ENCODE measurements at regions not wholly inside any gene's neighbourhood (a gene's known extent, or its start where the extent isn't known, plus 50 kb on each side); places are given as distances from the start of the nearest gene placed in this dataset.

DNA sequence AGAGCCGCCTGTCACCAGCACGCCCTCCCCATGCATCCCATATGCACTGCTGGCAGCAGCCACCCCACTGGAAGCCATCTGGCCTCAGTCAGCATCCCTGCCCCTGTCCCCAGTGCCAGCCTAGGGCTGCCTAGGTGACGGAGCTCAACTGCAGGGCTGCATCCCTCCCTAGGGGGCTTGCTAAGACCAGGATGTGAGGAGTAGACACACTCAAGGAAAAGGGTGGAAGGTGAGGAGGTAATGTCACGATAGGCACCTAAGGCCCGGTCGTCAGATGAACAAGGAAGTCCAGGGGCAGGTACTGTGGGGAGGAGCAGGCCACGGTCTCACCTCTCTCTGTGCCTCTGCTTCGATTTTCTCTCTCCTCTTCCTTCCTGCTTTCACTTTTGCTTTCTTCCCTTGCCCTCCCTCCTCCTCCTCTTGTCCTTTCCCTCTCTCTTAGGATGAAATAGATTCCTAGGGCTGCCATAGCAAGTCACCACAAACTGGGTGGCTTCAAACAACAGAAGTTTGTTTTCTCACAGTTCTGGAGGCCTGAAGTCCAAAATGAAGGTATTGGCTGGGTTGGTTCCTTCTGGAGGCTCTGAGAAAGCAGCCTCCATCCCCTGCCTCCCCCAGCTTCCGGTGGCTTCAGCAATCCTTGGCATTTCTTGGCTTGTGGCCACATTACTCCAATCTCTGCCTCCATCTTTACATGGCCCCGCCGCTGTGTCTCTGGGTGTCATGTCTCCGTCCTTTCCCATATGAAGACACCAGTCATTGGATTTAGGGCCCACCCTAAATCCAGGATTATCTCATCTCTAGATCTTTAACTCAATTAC is 298.3 kb downstream of the SHQ1 start:
- Histone ChIP-seq H3K36me3 (ENCODE audit: low read depth) (no peaks in the 10 kb centered on the region), H3K4me1 (replicated peaks; ENCODE audit: insufficient read depth) (no peaks in the 10 kb centered on the region), H3K79me2 (ENCODE audit: low read depth) (no peaks in the 10 kb centered on the region), H3K9me3 (ENCODE audit: insufficient read depth, low read depth) (no peaks in the 10 kb centered on the region), H2AFZ (no peak overlapping the region), H3K4me2 (no peak overlapping the region), H3K4me3 (no peak overlapping the region), H3K9me2 (ENCODE audit: insufficient read depth) (no peaks in the 10 kb centered on the region), H4K20me1 (ENCODE audit: insufficient read depth) (no peaks in the 10 kb centered on the region), H3K27ac (no peak overlapping the region), H3K27me3 (ENCODE audit: insufficient read depth, low read depth) (no peaks in the 10 kb centered on the region), H3F3A (ENCODE audit: insufficient read depth, low read depth) (no peaks in the 10 kb centered on the region)
- intact Hi-C loops (cut with micrococcal nuclease; ENCODE audit: unreplicated experiment): no loop called here
- POLR2A ChIA-PET (ENCODE audit: unreplicated experiment): interaction anchor here (0.9 kb wide), 1 partner anchor 302 kb away, joined by 6 read pairs; no protein-coding TSS in a partner anchor
- TF ChIP-seq, protein P1, sequence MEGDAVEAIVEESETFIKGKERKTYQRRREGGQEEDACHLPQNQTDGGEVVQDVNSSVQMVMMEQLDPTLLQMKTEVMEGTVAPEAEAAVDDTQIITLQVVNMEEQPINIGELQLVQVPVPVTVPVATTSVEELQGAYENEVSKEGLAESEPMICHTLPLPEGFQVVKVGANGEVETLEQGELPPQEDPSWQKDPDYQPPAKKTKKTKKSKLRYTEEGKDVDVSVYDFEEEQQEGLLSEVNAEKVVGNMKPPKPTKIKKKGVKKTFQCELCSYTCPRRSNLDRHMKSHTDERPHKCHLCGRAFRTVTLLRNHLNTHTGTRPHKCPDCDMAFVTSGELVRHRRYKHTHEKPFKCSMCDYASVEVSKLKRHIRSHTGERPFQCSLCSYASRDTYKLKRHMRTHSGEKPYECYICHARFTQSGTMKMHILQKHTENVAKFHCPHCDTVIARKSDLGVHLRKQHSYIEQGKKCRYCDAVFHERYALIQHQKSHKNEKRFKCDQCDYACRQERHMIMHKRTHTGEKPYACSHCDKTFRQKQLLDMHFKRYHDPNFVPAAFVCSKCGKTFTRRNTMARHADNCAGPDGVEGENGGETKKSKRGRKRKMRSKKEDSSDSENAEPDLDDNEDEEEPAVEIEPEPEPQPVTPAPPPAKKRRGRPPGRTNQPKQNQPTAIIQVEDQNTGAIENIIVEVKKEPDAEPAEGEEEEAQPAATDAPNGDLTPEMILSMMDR (conservative IDR thresholded peaks at IDR 0.05): no peak
- no peak for TF ChIP-seq EZH2 (IDR thresholded peaks at IDR 0.05; ENCODE audit: low read depth)
- DNase-seq: no peak
- BruUV-seq (replicated peaks): no TSS peak
- CTCF ChIA-PET: no interaction called here

DNA sequence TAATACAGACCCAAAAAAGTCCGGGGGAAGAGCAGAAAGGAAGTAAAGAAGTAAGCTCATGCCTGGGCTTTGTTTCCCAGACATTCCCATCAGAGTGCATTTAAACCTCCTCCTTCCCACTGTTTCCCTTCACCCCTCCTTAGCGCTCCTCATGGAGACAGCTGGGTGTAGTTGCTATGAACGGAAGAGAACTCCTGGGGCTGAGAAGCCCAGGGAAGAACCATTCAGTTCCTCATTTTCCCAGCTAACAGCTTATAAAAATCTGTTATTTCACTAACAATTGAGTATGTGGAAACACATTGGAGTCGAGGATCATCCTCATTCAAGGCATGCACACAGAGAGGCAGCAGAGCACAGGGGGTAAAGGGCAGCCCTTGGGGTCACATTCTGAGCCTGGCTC is 299.3 kb downstream of the SHQ1 start:
- Histone ChIP-seq H3K4me2 (no peak overlapping the region), H3K27me3 (ENCODE audit: insufficient read depth, low read depth) (no peaks in the 10 kb centered on the region), H3K9me3 (ENCODE audit: insufficient read depth, low read depth) (no peaks in the 10 kb centered on the region), H3K4me1 (replicated peaks; ENCODE audit: insufficient read depth) (no peaks in the 10 kb centered on the region), H4K20me1 (ENCODE audit: insufficient read depth) (no peaks in the 10 kb centered on the region), H3K9me2 (ENCODE audit: insufficient read depth) (no peaks in the 10 kb centered on the region), H3K4me3 (no peak overlapping the region), H3K36me3 (ENCODE audit: low read depth) (no peaks in the 10 kb centered on the region), H2AFZ (no peak overlapping the region), H3F3A (ENCODE audit: insufficient read depth, low read depth) (no peaks in the 10 kb centered on the region), H3K79me2 (ENCODE audit: low read depth) (no peaks in the 10 kb centered on the region), H3K27ac (no peak overlapping the region)
- intact Hi-C loops (cut with micrococcal nuclease; ENCODE audit: unreplicated experiment): no loop called here
- no TSS peak for BruUV-seq (replicated peaks)
- POLR2A ChIA-PET (ENCODE audit: unreplicated experiment): no interaction called here
- TF ChIP-seq, protein P1 (conservative IDR thresholded peaks at IDR 0.05): no peak
- no peak for TF ChIP-seq EZH2 (IDR thresholded peaks at IDR 0.05; ENCODE audit: low read depth)
- no peak for DNase-seq
- CTCF ChIA-PET: no interaction called here

DNA sequence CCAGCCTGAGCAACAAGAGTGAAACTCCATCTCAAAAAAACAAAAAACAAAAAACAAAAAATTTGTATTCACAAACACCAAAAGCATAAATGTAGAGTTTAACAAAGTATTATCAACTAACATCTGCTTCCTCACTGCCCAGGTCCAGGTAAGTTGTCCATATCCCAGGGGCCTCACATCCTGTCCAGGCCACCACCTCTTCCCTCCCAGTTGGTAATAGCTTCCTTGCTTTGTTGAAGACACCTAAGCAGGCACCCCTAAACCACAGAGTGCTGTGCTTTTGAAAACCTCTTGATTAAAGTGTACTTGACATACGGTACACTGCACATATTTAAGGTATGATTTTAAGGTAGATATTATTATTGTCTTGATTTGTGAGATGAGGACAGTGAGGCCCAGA is 299.8 kb downstream of the SHQ1 start:
- H3K4me3 ChIP-seq: no peak overlapping the region
- H3K27me3 ChIP-seq (ENCODE audit: insufficient read depth, low read depth): no peaks in the 10 kb centered on the region
- POLR2A ChIA-PET (ENCODE audit: unreplicated experiment): no interaction called here
- H3K36me3 ChIP-seq (ENCODE audit: low read depth): no peaks in the 10 kb centered on the region
- H3K4me2 ChIP-seq: no peak overlapping the region
- H4K20me1 ChIP-seq (ENCODE audit: insufficient read depth): no peaks in the 10 kb centered on the region
- CTCF ChIA-PET: no interaction called here
- TF ChIP-seq, protein P1 (conservative IDR thresholded peaks at IDR 0.05): no peak
- no peak for TF ChIP-seq EZH2 (IDR thresholded peaks at IDR 0.05; ENCODE audit: low read depth)
- no peaks in the 10 kb centered on the region for H3K79me2 ChIP-seq (ENCODE audit: low read depth)
- no peaks in the 10 kb centered on the region for H3F3A ChIP-seq (ENCODE audit: insufficient read depth, low read depth)
- no peaks in the 10 kb centered on the region for H3K4me1 ChIP-seq (replicated peaks; ENCODE audit: insufficient read depth)
- H3K9me2 ChIP-seq (ENCODE audit: insufficient read depth): no peaks in the 10 kb centered on the region
- DNase-seq: no peak
- no peak overlapping the region for H3K27ac ChIP-seq
- H2AFZ ChIP-seq: no peak overlapping the region
- intact Hi-C loops (cut with micrococcal nuclease; ENCODE audit: unreplicated experiment): no loop called here
- H3K9me3 ChIP-seq (ENCODE audit: insufficient read depth, low read depth): no peaks in the 10 kb centered on the region
- no TSS peak for BruUV-seq (replicated peaks)
